WTC11 (cell line): ENCODE measurements at regions not wholly inside any gene's neighbourhood (a gene's known extent, or its start where the extent isn't known, plus 50 kb on each side); places are given as distances from the start of the nearest gene placed in this dataset.

Experiments used
- ATF1 ChIP-seq: sonication (generic); formaldehyde crosslinking; IDR thresholded peaks from 2 replicates; pipeline ENCODE4 v1.8.1; 2023; ENCODE audit warnings: mild to moderate bottlenecking, moderate library complexity, missing genetic modification reagents
- NR1H2 ChIP-seq: sonication (generic); formaldehyde crosslinking; IDR thresholded peaks from 2 replicates; pipeline ENCODE4 v1.9.0; 2021; ENCODE audit warnings: mild to moderate bottlenecking, moderate library complexity, missing genetic modification reagents
- NR2C2 ChIP-seq: sonication (generic); formaldehyde crosslinking; IDR thresholded peaks from 2 replicates; pipeline ENCODE4 v1.8.0; 2022; ENCODE audit warnings: mild to moderate bottlenecking, missing genetic modification reagents
- TF ChIP-seq, protein P1 (sequence below): sonication (generic); formaldehyde crosslinking; IDR thresholded peaks from 2 replicates; pipeline ENCODE4 v1.8.0; 2023; ENCODE audit warnings: missing genetic modification reagents
- TF ChIP-seq, protein P2 (sequence below): fragments of 200-600 bp; IDR thresholded peaks from 2 replicates; pipeline ENCODE4 v1.8.0; 2022; ENCODE audit warnings: antibody characterized with exemption
- TF ChIP-seq, protein P3 (sequence below): sonication (generic); formaldehyde crosslinking; IDR thresholded peaks from 2 replicates; pipeline ENCODE4 v1.8.1; 2022; ENCODE audit warnings: low read depth, missing genetic modification reagents, borderline replicate concordance
- TF ChIP-seq, protein P4 (sequence below): sonication (generic); formaldehyde crosslinking; IDR thresholded peaks from 2 replicates; pipeline ENCODE4 v1.8.1; 2023; ENCODE audit warnings: mild to moderate bottlenecking, missing genetic modification reagents, moderate library complexity

DNA sequence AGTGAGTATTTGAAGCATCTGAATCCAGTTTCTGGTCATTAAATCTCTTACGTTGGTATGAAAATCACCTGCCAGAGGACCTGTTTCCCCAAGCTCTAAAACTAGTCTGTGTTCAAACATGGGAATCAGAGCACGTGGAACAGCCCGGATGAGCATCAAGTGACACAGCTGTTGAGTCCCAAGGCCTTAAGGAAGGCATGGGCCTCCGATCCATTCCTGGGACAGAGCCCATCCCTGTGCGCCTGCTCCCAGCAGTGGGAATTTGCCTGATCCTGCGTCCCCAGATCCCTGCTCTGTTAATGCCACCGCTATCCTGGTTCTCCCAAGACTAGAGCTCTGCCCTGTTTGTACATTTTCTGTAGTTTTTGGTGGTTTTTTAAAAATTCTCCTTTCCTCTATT is 68.4 kb upstream of the FBXO28 start:
- TF ChIP-seq, protein P1, sequence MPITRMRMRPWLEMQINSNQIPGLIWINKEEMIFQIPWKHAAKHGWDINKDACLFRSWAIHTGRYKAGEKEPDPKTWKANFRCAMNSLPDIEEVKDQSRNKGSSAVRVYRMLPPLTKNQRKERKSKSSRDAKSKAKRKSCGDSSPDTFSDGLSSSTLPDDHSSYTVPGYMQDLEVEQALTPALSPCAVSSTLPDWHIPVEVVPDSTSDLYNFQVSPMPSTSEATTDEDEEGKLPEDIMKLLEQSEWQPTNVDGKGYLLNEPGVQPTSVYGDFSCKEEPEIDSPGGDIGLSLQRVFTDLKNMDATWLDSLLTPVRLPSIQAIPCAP (CRISPR knock-in tag) = no peak
- TF ChIP-seq NR1H2 (CRISPR knock-in tag) = no peak
- no peak for TF ChIP-seq ATF1 (CRISPR knock-in tag)
- TF ChIP-seq, protein P2, sequence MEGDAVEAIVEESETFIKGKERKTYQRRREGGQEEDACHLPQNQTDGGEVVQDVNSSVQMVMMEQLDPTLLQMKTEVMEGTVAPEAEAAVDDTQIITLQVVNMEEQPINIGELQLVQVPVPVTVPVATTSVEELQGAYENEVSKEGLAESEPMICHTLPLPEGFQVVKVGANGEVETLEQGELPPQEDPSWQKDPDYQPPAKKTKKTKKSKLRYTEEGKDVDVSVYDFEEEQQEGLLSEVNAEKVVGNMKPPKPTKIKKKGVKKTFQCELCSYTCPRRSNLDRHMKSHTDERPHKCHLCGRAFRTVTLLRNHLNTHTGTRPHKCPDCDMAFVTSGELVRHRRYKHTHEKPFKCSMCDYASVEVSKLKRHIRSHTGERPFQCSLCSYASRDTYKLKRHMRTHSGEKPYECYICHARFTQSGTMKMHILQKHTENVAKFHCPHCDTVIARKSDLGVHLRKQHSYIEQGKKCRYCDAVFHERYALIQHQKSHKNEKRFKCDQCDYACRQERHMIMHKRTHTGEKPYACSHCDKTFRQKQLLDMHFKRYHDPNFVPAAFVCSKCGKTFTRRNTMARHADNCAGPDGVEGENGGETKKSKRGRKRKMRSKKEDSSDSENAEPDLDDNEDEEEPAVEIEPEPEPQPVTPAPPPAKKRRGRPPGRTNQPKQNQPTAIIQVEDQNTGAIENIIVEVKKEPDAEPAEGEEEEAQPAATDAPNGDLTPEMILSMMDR = no peak
- TF ChIP-seq NR2C2 (CRISPR knock-in tag) = no peak
- TF ChIP-seq, protein P3, sequence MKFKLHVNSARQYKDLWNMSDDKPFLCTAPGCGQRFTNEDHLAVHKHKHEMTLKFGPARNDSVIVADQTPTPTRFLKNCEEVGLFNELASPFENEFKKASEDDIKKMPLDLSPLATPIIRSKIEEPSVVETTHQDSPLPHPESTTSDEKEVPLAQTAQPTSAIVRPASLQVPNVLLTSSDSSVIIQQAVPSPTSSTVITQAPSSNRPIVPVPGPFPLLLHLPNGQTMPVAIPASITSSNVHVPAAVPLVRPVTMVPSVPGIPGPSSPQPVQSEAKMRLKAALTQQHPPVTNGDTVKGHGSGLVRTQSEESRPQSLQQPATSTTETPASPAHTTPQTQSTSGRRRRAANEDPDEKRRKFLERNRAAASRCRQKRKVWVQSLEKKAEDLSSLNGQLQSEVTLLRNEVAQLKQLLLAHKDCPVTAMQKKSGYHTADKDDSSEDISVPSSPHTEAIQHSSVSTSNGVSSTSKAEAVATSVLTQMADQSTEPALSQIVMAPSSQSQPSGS (CRISPR knock-in tag) = no peak
- TF ChIP-seq, protein P4, sequence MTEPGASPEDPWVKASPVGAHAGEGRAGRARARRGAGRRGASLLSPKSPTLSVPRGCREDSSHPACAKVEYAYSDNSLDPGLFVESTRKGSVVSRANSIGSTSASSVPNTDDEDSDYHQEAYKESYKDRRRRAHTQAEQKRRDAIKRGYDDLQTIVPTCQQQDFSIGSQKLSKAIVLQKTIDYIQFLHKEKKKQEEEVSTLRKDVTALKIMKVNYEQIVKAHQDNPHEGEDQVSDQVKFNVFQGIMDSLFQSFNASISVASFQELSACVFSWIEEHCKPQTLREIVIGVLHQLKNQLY (CRISPR knock-in tag) = no peak
